NK-92 treated with Interleukin-12 subunit alpha and Interleukin-12 subunit beta, amount 100 ng/mL, for 24 hours (cell line): ENCODE measurements at regions not wholly inside any gene's neighbourhood (a gene's known extent, or its start where the extent isn't known, plus 50 kb on each side); places are given as distances from the start of the nearest gene placed in this dataset.

Source experiments
- DNase-seq: peaks from one replicate; lab custom pipeline; 2025; lab: John Stamatoyannopoulos, UW

DNA sequence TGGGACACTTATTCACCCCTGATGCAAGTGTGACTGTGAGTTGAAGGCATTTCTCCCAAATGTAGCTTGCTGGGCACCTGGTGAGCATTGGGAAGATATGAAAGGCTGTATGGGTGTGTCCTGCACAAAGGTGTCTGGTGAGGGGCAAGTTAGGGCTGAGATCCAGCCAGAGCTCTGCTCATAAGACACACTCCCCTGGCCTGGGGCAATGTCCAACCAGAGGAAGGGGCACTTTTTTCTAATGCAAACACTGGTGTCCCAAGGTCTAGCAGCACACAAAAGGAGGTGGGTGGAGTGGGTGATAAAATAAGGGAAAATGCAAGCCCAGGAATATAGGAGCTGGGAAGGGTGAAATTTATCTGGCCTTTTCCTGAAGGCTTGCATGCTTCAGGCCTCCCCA is 57.0 kb upstream of the TRABD2B start:
- no peak for DNase-seq

GRCh38 chr1:48052923-48053291 is 55.7 kb upstream of the TRABD2B start:
- DNase-seq, result no peak

DNA sequence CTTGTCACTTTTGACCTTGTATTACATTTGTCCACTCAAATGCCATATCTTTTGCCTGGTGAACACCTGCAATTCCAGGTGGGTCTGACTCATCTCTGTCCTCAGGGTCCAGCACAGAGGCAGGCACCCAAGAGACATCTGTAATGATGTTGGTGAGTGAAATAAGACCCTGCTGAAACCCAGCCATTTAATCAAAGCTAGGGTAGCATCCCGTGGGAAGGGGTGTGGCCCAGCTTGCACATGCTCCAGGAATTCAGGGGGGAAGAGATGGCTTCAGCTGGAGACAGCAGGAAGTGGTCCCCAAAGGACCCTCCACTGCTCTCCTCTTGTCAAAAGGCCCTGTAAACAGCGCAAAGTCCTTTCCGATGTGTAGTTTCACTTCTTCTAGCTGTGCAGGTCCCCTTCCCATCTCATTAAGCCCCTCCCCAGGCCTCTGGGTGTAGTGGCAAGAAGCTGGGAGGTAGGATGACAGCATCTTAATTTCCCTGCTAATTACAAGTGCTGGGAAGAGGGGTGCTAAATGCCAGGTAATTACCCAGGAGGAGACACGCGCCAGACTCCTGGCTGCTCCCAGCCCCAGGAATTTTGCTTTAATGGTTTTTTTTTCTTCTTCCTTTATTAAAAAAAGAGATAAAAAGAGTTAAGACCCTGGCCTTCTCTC is 54.4 kb upstream of the TRABD2B start:
- no peak for DNase-seq

DNA sequence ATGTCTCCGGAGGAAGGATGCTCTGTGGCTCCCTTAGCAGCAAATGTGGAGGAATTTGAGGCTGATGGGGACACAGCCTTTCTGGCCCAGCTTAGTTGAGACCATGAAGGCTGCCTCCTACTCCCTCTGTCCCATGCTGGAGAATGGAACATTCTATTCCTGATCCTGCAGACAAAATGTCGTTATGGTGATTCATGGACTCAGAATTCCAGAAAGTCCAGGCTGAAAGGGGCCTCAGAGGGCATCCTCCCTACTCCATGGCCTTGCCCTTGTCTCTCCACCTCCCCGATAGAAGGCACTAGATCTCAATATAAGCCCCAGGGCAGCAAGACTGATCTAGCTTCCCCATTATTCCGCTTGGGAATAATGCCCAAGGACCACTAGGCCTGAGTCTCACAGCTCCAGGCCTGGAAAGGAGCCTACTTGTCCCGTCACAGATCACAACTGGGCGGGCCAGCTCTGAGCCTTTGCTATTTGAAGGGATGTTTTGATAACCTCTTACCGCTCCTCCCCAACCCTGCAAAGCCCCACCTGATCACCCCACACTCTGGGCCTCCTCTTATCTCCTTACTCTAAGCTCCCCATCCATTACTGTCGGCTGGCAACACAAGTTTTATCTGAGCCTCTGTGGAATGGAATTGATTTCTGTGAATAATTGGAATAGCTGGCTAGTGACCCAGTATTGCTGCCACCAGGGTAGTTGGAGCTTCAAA is 52.8 kb upstream of the TRABD2B start:
- no peak for DNase-seq

DNA sequence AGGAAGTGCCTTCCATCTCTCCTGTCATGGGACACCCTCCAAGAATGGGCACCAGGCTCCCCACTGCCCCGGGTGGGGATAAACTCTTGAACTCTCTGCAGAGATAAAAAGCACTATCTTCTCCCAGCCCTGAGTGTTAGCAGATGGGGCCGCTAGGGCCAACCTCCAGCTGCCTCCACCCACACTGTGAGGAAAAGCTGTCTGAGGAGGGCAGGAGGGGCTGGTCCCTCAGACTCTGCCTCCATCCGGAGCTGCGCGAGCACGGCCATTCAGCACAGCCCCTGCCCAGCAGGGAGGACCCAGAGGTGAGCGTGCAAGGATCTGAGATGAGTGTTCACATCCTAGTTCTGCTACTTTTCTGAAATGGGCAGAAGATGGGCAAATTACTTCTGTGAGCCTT is 51.8 kb upstream of the TRABD2B start:
- no peak for DNase-seq

DNA sequence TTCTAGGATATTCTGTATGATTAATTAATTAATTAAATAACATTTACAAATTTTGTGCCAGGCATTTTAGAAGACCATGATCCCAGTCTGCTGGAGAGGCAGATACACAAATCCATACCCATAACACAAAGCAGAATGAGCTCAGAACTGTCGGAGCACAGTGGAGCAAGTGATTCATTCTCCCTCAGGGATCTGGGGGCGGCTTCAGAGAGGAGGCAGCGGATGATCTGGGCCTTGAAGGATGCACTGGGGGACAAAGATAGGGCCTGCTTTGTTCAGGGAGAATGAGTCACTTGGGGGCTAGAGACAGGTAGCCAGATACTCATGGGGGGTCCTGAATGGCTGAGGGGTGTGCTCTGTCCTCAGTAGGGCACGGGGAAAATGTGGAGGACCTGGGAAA is 50.9 kb upstream of the TRABD2B start:
- DNase-seq, result no peak

DNA sequence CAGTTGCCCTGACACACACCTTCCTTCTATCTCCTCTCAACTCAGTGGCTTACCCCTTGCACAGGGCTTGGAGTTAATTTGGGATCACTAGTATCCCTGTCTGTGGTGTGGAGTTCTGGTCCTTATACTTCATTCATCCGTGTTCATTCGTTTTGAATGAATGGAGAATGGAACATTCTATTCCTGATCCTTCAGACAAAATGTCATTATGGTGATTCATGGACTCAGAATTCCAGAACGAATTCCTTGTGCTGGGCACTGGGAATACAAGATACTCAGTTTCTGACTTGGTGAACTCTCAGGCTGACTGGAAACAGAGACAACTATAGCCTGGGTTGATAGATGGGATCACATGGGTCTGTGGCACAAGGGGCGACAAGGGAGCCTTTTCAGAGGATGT is 49.9 kb upstream of the TRABD2B start:
- DNase-seq, result no peak
